GM12878 (cell line): ENCODE measurements at regions not wholly inside any gene's neighbourhood (a gene's known extent, or its start where the extent isn't known, plus 50 kb on each side); places are given as distances from the start of the nearest gene placed in this dataset.

ENCODE experiments used
- ATAC-seq: fragments of 200-7000 bp; cut with Tn5 transposase; 3 replicates; pipeline ENCODE4 v1.9.1; 2020; ENCODE audit warnings: mild to moderate bottlenecking, moderate library complexity
- BruUV-seq: library from RNA; stranded (reverse); fragments of 400-500 nt; replicated peaks from 2 replicates; lab custom pipeline; 2021; lab: Mats Ljungman, UMichigan
- CTCF ChIA-PET: fragments of 300-600 bp; sonication (Branson Sonifier 250); formaldehyde crosslinking; extraction: SDS; loops from one replicate; lab custom pipeline; 2021; ENCODE audit warnings: inconsistent platforms; lab: Yijun Ruan, JAX
- POLR2A ChIA-PET: fragments of 350-600 bp; formaldehyde crosslinking; extraction: SDS; loops from one replicate; lab custom pipeline; 2021; ENCODE audit warnings: inconsistent platforms; lab: Charles Lee
- RAD21 ChIA-PET: fragments of 300-600 bp; sonication (Branson Sonifier 250); formaldehyde crosslinking; loops from one replicate; lab custom pipeline; 2023; ENCODE audit warnings: antibody characterized with exemption; ENCODE audit not compliant: unreplicated experiment; lab: Charles Lee
- SMC1A ChIA-PET: fragments of 300-600 bp; sonication (Branson Sonifier 250); formaldehyde crosslinking; loops from one replicate; lab custom pipeline; 2023; ENCODE audit not compliant: unreplicated experiment, uncharacterized antibody; lab: Charles Lee
- DNase-seq: peaks from one replicate; pipeline ENCODE4 v3.0.0-alpha.2; 2011; ENCODE audit warnings: low read depth, low spot score
- FAIRE-seq: peaks from 3 replicates; lab custom pipeline; 2011; peaks lifted over from hg19 to GRCh38; lab: Jason Lieb, UNC
- H2AFZ ChIP-seq: 2 replicates; pipeline ENCODE4 v1.6.0; 2011; ENCODE audit warnings: low read depth, low read length, control low read depth; ENCODE audit not compliant: control insufficient read depth
- H3K27ac ChIP-seq: 2 replicates; pipeline ENCODE4 v1.5.1; 2011; ENCODE audit warnings: control low read depth; ENCODE audit not compliant: control insufficient read depth, insufficient read depth
- H3K27me3 ChIP-seq, 2 experiments: replicated peaks in 1 of 2; 2 replicates each; pipeline versions ENCODE4 v1.6.0 to v1.6.1; 2011; ENCODE audit warnings: low read length in 1 of 2; ENCODE audit not compliant: control insufficient read depth in 2 of 2, insufficient read depth in 2 of 2
- H3K36me3 ChIP-seq, 2 experiments: 2 replicates each; pipeline ENCODE4 v1.5.1; 2011; ENCODE audit warnings: low read length in 1 of 2; ENCODE audit not compliant: control insufficient read depth in 2 of 2, insufficient read depth in 2 of 2
- H3K4me1 ChIP-seq: 2 replicates; pipeline ENCODE4 v1.6.1; 2011; ENCODE audit warnings: mild to moderate bottlenecking, low read length, moderate library complexity, mixed read lengths; ENCODE audit not compliant: control insufficient read depth, insufficient read depth
- H3K4me2 ChIP-seq: 2 replicates; pipeline ENCODE4 v1.6.0; 2011; ENCODE audit warnings: control low read depth; ENCODE audit not compliant: control insufficient read depth, insufficient read depth
- H3K4me3 ChIP-seq: fragments of 200-600 bp; sonication (generic); 2 replicates; pipeline ENCODE4 v1.5.1; 2016
- H3K79me2 ChIP-seq: 2 replicates; pipeline ENCODE4 v1.6.0; 2011; ENCODE audit warnings: low read length; ENCODE audit not compliant: control insufficient read depth, insufficient read depth
- H3K9ac ChIP-seq: 2 replicates; pipeline ENCODE4 v1.8.0; 2011; ENCODE audit warnings: low read length, control low read depth, mixed read lengths; ENCODE audit not compliant: control insufficient read depth, insufficient read depth
- H3K9me3 ChIP-seq: replicated peaks from 3 replicates; pipeline ENCODE4 v1.5.1; 2011; ENCODE audit warnings: mild to moderate bottlenecking, low read length; ENCODE audit not compliant: control insufficient read depth, insufficient read depth
- H4K20me1 ChIP-seq: 2 replicates; pipeline ENCODE4 v1.6.0; 2011; ENCODE audit not compliant: control insufficient read depth, insufficient read depth
- FOXK2 ChIP-seq: fragments of 450-650 bp; IDR thresholded peaks from 2 replicates; pipeline ENCODE4 v1.6.1; 2017; ENCODE audit warnings: mild to moderate bottlenecking, moderate library complexity
- LARP7 ChIP-seq: fragments of 450-650 bp; IDR thresholded peaks from 2 replicates; pipeline ENCODE4 v1.6.1; 2017; ENCODE audit warnings: mild to moderate bottlenecking
- WGBS: methylation state at CpG from one replicate; pipeline ENCODE4 v1.1.6; 2016; ENCODE audit warnings: low lambda C conversion rate; ENCODE audit not compliant: insufficient replicate concordance, insufficient coverage; ENCODE audit errors: missing lambda C conversion rate; 5-methylcytosine and 5-hydroxymethylcytosine counted together
- in situ Hi-C: fragments of 300-500 bp; cut with MboI; formaldehyde crosslinking; loops from 9 replicates; pipeline ENCODE4 v1.14.3; 2018; ENCODE audit warnings: mixed read lengths
- intact Hi-C: fragments of 100-400 bp; cut with micrococcal nuclease; formaldehyde crosslinking; loops from one replicate; pipeline ENCODE4 v1.14.2; 2022; ENCODE audit not compliant: unreplicated experiment
- TF ChIP-seq, protein P1 (sequence below): fragments of 150-350 bp; IDR thresholded peaks from 2 replicates; pipeline ENCODE4 v1.6.1; 2016; ENCODE audit warnings: low read depth, low read length

DNA sequence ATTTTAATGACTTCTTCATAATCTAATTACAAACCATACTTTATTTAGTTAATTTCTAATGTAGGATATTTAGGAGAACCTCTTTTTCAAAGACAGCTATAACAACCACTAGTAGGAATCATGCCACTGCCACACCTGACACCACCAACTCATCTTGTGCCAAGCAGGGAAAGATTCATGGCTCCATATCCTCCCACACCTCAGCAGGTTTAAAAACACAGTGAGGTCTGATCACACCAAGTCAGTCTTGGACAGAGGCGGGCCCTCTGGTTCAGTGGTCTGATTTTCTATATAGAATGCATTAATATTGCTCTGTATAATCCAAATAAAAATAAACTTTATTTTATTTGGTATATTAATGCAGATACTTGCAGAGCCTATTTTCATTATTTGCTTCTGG lies 227.7 kb upstream of the TTC29 start:
- ChIA-PET SMC1A (no interaction called here), CTCF (interaction anchor here (3.2 kb wide), 1 partner anchor 12 kb away, joined by 23 read pairs; no protein-coding TSS in a partner anchor), POLR2A (no interaction called here), RAD21 (no interaction called here)
- Histone ChIP-seq H3K9ac (no peak overlapping the region), H3K79me2 (no peaks in the 10 kb centered on the region), H3K4me2 (no peak overlapping the region), H3K9me3 (no peaks in the 10 kb centered on the region), H3K27me3 (no peaks in the 10 kb centered on the region; a peak in 2 of 4 replicates), H3K4me1 (no peaks in the 10 kb centered on the region), H2AFZ (no peak overlapping the region), H4K20me1 (no peaks in the 10 kb centered on the region), H3K27ac (no peak overlapping the region), H3K4me3 (no peak overlapping the region), H3K36me3 (no peaks in the 10 kb centered on the region)
- DNase-seq (no peak), ATAC-seq (no peak), FAIRE-seq (no peak)
- no TSS peak for BruUV-seq
- in situ Hi-C loops (no loop called here), intact Hi-C loops (no loop called here)
- WGBS, result 36% methylated on average over 1 of the region's 1 CpG
- TF ChIP-seq FOXK2, result no peak
- TF ChIP-seq, protein P1, sequence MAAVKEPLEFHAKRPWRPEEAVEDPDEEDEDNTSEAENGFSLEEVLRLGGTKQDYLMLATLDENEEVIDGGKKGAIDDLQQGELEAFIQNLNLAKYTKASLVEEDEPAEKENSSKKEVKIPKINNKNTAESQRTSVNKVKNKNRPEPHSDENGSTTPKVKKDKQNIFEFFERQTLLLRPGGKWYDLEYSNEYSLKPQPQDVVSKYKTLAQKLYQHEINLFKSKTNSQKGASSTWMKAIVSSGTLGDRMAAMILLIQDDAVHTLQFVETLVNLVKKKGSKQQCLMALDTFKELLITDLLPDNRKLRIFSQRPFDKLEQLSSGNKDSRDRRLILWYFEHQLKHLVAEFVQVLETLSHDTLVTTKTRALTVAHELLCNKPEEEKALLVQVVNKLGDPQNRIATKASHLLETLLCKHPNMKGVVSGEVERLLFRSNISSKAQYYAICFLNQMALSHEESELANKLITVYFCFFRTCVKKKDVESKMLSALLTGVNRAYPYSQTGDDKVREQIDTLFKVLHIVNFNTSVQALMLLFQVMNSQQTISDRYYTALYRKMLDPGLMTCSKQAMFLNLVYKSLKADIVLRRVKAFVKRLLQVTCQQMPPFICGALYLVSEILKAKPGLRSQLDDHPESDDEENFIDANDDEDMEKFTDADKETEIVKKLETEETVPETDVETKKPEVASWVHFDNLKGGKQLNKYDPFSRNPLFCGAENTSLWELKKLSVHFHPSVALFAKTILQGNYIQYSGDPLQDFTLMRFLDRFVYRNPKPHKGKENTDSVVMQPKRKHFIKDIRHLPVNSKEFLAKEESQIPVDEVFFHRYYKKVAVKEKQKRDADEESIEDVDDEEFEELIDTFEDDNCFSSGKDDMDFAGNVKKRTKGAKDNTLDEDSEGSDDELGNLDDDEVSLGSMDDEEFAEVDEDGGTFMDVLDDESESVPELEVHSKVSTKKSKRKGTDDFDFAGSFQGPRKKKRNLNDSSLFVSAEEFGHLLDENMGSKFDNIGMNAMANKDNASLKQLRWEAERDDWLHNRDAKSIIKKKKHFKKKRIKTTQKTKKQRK, result no peak
- TF ChIP-seq, all 136 proteins: peak for 0

GRCh38 chr4:147173797-147174432 lies 228.3 kb upstream of the TTC29 start:
- Histone ChIP-seq H2AFZ (no peak overlapping the region), H3K36me3 (no peaks in the 10 kb centered on the region), H3K27ac (no peak overlapping the region), H3K79me2 (no peaks in the 10 kb centered on the region), H3K4me3 (no peak overlapping the region), H3K27me3 (no peaks in the 10 kb centered on the region; a peak in 2 of 4 replicates), H3K4me1 (no peaks in the 10 kb centered on the region), H4K20me1 (no peaks in the 10 kb centered on the region), H3K9me3 (no peaks in the 10 kb centered on the region), H3K4me2 (no peak overlapping the region), H3K9ac (no peak overlapping the region)
- in situ Hi-C loops (no loop called here), intact Hi-C loops (no loop called here)
- no TSS peak for BruUV-seq
- no peak for ATAC-seq
- ChIA-PET SMC1A (no interaction called here), POLR2A (interaction anchor here (0.6 kb wide), 1 partner anchor 82 kb away, joined by 3 read pairs; no protein-coding TSS in a partner anchor), CTCF (no interaction called here), RAD21 (no interaction called here)
- TF ChIP-seq LARP7, result no peak
- FAIRE-seq, result no peak
- 56% methylated on average over 7 of the region's 7 CpGs for WGBS
- DNase-seq, result no peak
